Stomach (tissue), 8 donors: ENCODE measurements at regions not wholly inside any gene's neighbourhood (a gene's known extent, or its start where the extent isn't known, plus 50 kb on each side); places are given as distances from the start of the nearest gene placed in this dataset.

ENCODE experiments used
- DNase-seq, 2 donors: peaks; one replicate each; pipeline versions ENCODE4 v3.0.0 to v3.0.0-alpha.2; 2013 to 2019
- H3K27ac ChIP-seq, 5 donors: fragments of 200-600 bp in 4 of 5; sonication (generic) in 4 of 5; one replicate each; pipeline ENCODE4 v1.5.1; 2013 to 2019; ENCODE audit warnings: mild to moderate bottlenecking in 1 of 5, moderate library complexity in 1 of 5
- H3K27me3 ChIP-seq, 3 donors: fragments of 200-600 bp; sonication (generic); one replicate each; pipeline ENCODE4 v1.5.1; 2017 to 2019; ENCODE audit warnings: mixed run types in 1 of 3
- H3K36me3 ChIP-seq, 4 donors: fragments of 200-600 bp; sonication (generic); 1 replicate in 3 of 4; 2 replicates in 1 of 4; pipeline ENCODE4 v1.5.1; 2016 to 2019
- H3K4me1 ChIP-seq, 4 donors: fragments of 200-600 bp; sonication (generic); one replicate each; pipeline ENCODE4 v1.5.1; 2016 to 2019
- H3K4me3 ChIP-seq, 4 donors: fragments of 200-600 bp; sonication (generic) in 3 of 4; one replicate each; pipeline ENCODE4 v1.5.1; 2016 to 2019; ENCODE audit warnings: mild to moderate bottlenecking in 1 of 4
- H3K9me3 ChIP-seq, 4 donors: fragments of 200-600 bp; sonication (generic); one replicate each; pipeline ENCODE4 v1.5.1; 2016 to 2019
- EP300 ChIP-seq: sonication (generic); formaldehyde crosslinking; IDR thresholded peaks from one replicate; pipeline ENCODE4 v1.6.1; 2017; ENCODE audit warnings: antibody characterized with exemption
- POLR2A ChIP-seq, 4 donors: fragments of 450-650 bp; IDR thresholded peaks; one replicate each; pipeline ENCODE4 v1.6.1; 2016; ENCODE audit warnings: antibody characterized with exemption in 4 of 4, control low read depth in 2 of 4, mild to moderate bottlenecking in 1 of 4, moderate library complexity in 1 of 4
- POLR2AphosphoS5 ChIP-seq, 3 donors: sonication (generic); formaldehyde crosslinking; IDR thresholded peaks; one replicate each; pipeline ENCODE4 v1.6.1; 2016; ENCODE audit warnings: antibody characterized with exemption in 3 of 3
- whole genome bisulfite sequencing, 5 donors: extraction: QIAGEN DNeasy Blood & Tissue Kit in 3 of 5; methylation state at CpG; one replicate each; pipeline versions ENCODE4 v1.1.5 to v1.1.7; 2013 to 2018; 5-methylcytosine and 5-hydroxymethylcytosine counted together
- intact Hi-C: fragments of 100-400 bp; cut with DNase I; formaldehyde crosslinking; loops from one replicate; pipeline ENCODE4 v1.15.1; 2023; ENCODE audit warnings: low total_unique reads
- TF ChIP-seq, protein P1 (sequence below), 7 experiments: fragments of 450-650 bp in 4 of 7; fragments of 200-600 bp in 3 of 7; sonication (generic) in 3 of 7; IDR thresholded peaks; one replicate each; pipeline ENCODE4 v1.5.1; 2016 to 2019; ENCODE audit warnings: antibody characterized with exemption in 7 of 7, control low read depth in 2 of 7, mild to moderate bottlenecking in 1 of 7
- donor health status: healthy with polysubstance abuse.
- donor health status: Bipolar disorder and iron deficiency.
- donor health status: healthy.

DNA sequence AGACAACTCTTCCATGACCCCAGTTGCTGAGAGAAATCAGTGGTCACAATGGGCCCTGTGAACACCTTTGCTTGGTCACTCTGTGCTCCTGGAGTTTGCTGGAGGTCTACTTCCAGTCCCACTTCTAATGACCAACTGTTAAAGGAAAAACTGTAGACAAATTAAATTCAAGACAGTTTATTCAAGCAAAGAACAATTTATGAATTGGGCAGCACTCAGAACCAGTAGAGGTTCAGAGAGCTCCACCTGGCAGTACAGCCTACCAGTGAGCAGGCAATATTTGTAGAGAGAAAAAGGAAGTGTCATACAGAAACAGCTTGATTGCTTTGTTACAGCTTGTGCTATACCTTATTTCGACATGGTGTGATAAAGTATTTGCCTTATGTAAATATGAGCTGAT lies 116.5 kb downstream of the HS3ST3B1 start:
- intact Hi-C loops = no loop called here
- DNase-seq = no peak
- TF ChIP-seq POLR2AphosphoS5 (IDR thresholded peaks at IDR 0.05) = no peak
- TF ChIP-seq POLR2A (IDR thresholded peaks at IDR 0.05) = no peak
- no peak for TF ChIP-seq EP300
- TF ChIP-seq, protein P1, sequence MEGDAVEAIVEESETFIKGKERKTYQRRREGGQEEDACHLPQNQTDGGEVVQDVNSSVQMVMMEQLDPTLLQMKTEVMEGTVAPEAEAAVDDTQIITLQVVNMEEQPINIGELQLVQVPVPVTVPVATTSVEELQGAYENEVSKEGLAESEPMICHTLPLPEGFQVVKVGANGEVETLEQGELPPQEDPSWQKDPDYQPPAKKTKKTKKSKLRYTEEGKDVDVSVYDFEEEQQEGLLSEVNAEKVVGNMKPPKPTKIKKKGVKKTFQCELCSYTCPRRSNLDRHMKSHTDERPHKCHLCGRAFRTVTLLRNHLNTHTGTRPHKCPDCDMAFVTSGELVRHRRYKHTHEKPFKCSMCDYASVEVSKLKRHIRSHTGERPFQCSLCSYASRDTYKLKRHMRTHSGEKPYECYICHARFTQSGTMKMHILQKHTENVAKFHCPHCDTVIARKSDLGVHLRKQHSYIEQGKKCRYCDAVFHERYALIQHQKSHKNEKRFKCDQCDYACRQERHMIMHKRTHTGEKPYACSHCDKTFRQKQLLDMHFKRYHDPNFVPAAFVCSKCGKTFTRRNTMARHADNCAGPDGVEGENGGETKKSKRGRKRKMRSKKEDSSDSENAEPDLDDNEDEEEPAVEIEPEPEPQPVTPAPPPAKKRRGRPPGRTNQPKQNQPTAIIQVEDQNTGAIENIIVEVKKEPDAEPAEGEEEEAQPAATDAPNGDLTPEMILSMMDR (IDR thresholded peaks at IDR 0.05) = no peak
- WGBS, 5 donors = 32 to 65% (median 40%) methylated on average over 1 of the region's 1 CpG
- Histone ChIP-seq H3K4me1 (no peaks in the 10 kb centered on the region), H3K36me3 (no peaks in the 10 kb centered on the region), H3K27ac (no peak overlapping the region), H3K9me3 (peaks cover 0 to 10% (median 5%) of the 10 kb centered on the region in 4 donors), H3K27me3 (no peaks in the 10 kb centered on the region), H3K4me3 (no peak overlapping the region)

DNA sequence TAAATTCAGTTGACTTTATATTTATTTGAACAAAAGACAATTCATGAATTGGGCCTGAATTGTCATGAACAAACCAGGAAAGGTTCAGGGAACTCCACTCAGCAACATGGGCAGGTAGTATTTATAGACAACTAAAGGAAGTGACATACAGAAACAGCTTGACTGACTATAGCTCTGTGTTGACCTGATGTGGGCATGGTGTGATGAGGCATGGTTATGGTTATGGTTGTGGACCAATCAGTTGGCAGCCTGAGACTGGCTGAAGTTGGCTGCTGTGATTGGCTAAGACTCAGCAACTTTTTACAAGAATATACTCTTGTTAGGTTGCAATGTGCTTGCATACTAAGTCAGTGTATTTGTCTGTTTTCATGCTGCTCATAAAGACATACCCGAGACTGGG lies 108.4 kb downstream of the HS3ST3B1 start:
- DNase-seq = no peak
- TF ChIP-seq, protein P1 (IDR thresholded peaks at IDR 0.05) = no peak
- intact Hi-C loops = no loop called here
- Histone ChIP-seq H3K36me3 (no peaks in the 10 kb centered on the region), H3K27me3 (no peaks in the 10 kb centered on the region), H3K4me3 (no peak overlapping the region), H3K9me3 (no peaks in the 10 kb centered on the region), H3K4me1 (no peaks in the 10 kb centered on the region), H3K27ac (no peak overlapping the region)
- 45 to 91% (median 81%) methylated on average over 1 of the region's 1 CpG for WGBS, 5 donors

GRCh38 chr17:14407541-14407940 lies 106.7 kb downstream of the HS3ST3B1 start:
- Histone ChIP-seq H3K27ac (no peak overlapping the region), H3K36me3 (no peaks in the 10 kb centered on the region), H3K4me1 (no peaks in the 10 kb centered on the region), H3K4me3 (no peak overlapping the region), H3K9me3 (peaks cover 0 to 3% (median 0%) of the 10 kb centered on the region in 4 donors), H3K27me3 (no peaks in the 10 kb centered on the region)
- TF ChIP-seq, protein P1 (IDR thresholded peaks at IDR 0.05) = no peak
- TF ChIP-seq POLR2A (IDR thresholded peaks at IDR 0.05) = no peak
- TF ChIP-seq EP300 = no peak
- no peak for TF ChIP-seq POLR2AphosphoS5 (IDR thresholded peaks at IDR 0.05)
- intact Hi-C loops = no loop called here
- DNase-seq = no peak
- WGBS, 5 donors = 65 to 79% (median 76%) methylated on average over 2 of the region's 2 CpGs

GRCh38 chr17:14405189-14405588 lies 104.3 kb downstream of the HS3ST3B1 start:
- DNase-seq = no peak
- no peaks in the 10 kb centered on the region for H3K27me3 ChIP-seq
- TF ChIP-seq EP300 (no peak), POLR2A (IDR thresholded peaks at IDR 0.05) (no peak), POLR2AphosphoS5 (IDR thresholded peaks at IDR 0.05) (no peak)
- TF ChIP-seq, protein P1 (IDR thresholded peaks at IDR 0.05) = no peak
- H3K9me3 ChIP-seq = peaks cover 0 to 3% (median 0%) of the 10 kb centered on the region in 4 donors
- H3K27ac ChIP-seq = no peak overlapping the region
- intact Hi-C loops = no loop called here
- H3K36me3 ChIP-seq = no peaks in the 10 kb centered on the region
- H3K4me1 ChIP-seq = no peaks in the 10 kb centered on the region
- H3K4me3 ChIP-seq = no peak overlapping the region
- 76 to 92% (median 83%) methylated on average over 4 of the region's 4 CpGs for WGBS, 5 donors
